Gastrocnemius medialis (tissue), 4 donors: ENCODE measurements at regions not wholly inside any gene's neighbourhood (a gene's known extent, or its start where the extent isn't known, plus 50 kb on each side); places are given as distances from the start of the nearest gene placed in this dataset.

Experiments
- CTCF ChIP-seq, 5 experiments: fragments of 450-650 bp in 3 of 5; fragments of 200-600 bp in 2 of 5; sonication (generic) in 2 of 5; IDR thresholded peaks in 4 of 5; conservative IDR thresholded peaks in 1 of 5; 1 replicate in 4 of 5; 2 replicates in 1 of 5; pipeline ENCODE4 v1.5.1; 2016 to 2019; ENCODE audit warnings: antibody characterized with exemption in 5 of 5, mild to moderate bottlenecking in 3 of 5, moderate library complexity in 3 of 5
- POLR2A ChIP-seq, 2 donors: fragments of 450-650 bp; IDR thresholded peaks; one replicate each; pipeline ENCODE4 v1.6.1; 2017; ENCODE audit warnings: antibody characterized with exemption in 2 of 2, mild to moderate bottlenecking in 2 of 2, moderate library complexity in 2 of 2

- TF ChIP-seq CTCF (IDR thresholded peaks at IDR 0.05 in 4 of 5, conservative IDR thresholded peaks at IDR 0.05 in 1 of 5) (no peak), POLR2A (IDR thresholded peaks at IDR 0.05) (no peak)
Observed at GRCh38 chr15:94667109-94667508, 435.7 kb downstream of the MCTP2 start.
